ENCODE measurements at regions not wholly inside any gene's neighbourhood (a gene's known extent, or its start where the extent isn't known, plus 50 kb on each side); places are given as distances from the start of the nearest gene placed in this dataset.

DNA sequence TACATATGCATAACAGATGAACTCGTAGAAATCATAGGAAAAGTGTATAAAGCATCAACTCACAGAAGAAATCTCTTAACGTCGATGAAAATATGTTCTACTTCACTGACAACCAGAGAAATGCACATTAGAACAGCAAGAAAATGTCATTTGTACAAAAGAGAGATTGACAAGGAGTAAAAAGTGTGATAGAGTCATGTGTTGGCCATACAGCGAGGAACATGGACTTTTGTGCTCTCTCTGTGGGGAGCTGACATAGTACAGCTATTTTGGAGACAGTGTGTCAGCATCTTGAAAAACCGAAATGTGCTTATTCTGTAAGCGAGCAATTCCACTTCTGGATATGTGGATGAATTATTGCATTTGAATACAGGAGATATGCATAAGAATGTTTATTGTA is 477.9 kb downstream of the ICE1 start:
- intact Hi-C loops (cut with micrococcal nuclease) (no loop called here), dilution Hi-C loops (cut with MboI; ENCODE audit: extremely low pct_ligation_motif_present, low sequenced_read_pairs) (no loop called here)
- Histone ChIP-seq H3K27me3 (ENCODE audit: control insufficient read depth in 2 of 2, insufficient read depth in 2 of 2, low read length in 2 of 2) (no peaks in the 10 kb centered on the region), H3K9ac (replicated peaks; ENCODE audit: extremely low read depth, insufficient read depth, low read length) (no peak overlapping the region), H3K4me3 (replicated peaks in 1 of 3; ENCODE audit: insufficient read depth in 1 of 3, low read depth in 1 of 3, low read length in 3 of 3) (no peak overlapping the region), H3K4me2 (ENCODE audit: insufficient read depth, low read length) (no peak overlapping the region), H3K79me2 (ENCODE audit: control insufficient read depth, insufficient read depth, low read length) (no peaks in the 10 kb centered on the region), H3K4me1 (ENCODE audit: control insufficient read depth, extremely low read depth, insufficient read depth, low read length) (no peaks in the 10 kb centered on the region), H3K27ac (ENCODE audit: insufficient read depth, low read depth, low read length) (no peak overlapping the region), H3K9me3 (replicated peaks; ENCODE audit: control insufficient read depth, insufficient read depth, low read length) (peaks cover 6% of the 10 kb centered on the region), H3K36me3 (ENCODE audit: control insufficient read depth in 2 of 2, extremely low read depth in 1 of 2, insufficient read depth in 2 of 2, low read length in 2 of 2) (no peaks in the 10 kb centered on the region), H4K20me1 (replicated peaks; ENCODE audit: control insufficient read depth, extremely low read depth, insufficient read depth, low read length) (no peaks in the 10 kb centered on the region), H2AFZ (ENCODE audit: low read depth, low read length) (no peak overlapping the region), H3K9me1 (replicated peaks; ENCODE audit: control insufficient read depth, extremely low read depth, insufficient read depth, low read length) (no peaks in the 10 kb centered on the region)
- no peak for TF ChIP-seq MAX (IDR thresholded peaks at IDR 0.05; ENCODE audit: insufficient read depth, insufficient read length)
- TF ChIP-seq, protein P1, sequence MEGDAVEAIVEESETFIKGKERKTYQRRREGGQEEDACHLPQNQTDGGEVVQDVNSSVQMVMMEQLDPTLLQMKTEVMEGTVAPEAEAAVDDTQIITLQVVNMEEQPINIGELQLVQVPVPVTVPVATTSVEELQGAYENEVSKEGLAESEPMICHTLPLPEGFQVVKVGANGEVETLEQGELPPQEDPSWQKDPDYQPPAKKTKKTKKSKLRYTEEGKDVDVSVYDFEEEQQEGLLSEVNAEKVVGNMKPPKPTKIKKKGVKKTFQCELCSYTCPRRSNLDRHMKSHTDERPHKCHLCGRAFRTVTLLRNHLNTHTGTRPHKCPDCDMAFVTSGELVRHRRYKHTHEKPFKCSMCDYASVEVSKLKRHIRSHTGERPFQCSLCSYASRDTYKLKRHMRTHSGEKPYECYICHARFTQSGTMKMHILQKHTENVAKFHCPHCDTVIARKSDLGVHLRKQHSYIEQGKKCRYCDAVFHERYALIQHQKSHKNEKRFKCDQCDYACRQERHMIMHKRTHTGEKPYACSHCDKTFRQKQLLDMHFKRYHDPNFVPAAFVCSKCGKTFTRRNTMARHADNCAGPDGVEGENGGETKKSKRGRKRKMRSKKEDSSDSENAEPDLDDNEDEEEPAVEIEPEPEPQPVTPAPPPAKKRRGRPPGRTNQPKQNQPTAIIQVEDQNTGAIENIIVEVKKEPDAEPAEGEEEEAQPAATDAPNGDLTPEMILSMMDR (IDR thresholded peaks at IDR 0.05; ENCODE audit: extremely low read depth in 1 of 2, insufficient read depth in 1 of 2, low read depth in 1 of 2, low read length in 2 of 2): no peak
- TF ChIP-seq EZH2 (IDR thresholded peaks at IDR 0.05; ENCODE audit: borderline replicate concordance, low read depth, low read length, severe bottlenecking): no peak
- TF ChIP-seq POLR2AphosphoS5 (IDR thresholded peaks at IDR 0.05; ENCODE audit: insufficient read depth, low read depth, low read length): no peak
- TF ChIP-seq JUN (IDR thresholded peaks at IDR 0.05; ENCODE audit: borderline replicate concordance, insufficient read depth, insufficient read length, low read depth): no peak
- no peak for TF ChIP-seq GATA2 (IDR thresholded peaks at IDR 0.05; ENCODE audit: insufficient read depth, insufficient read length, low read depth, low read length)
- TF ChIP-seq FOS (IDR thresholded peaks at IDR 0.05; ENCODE audit: borderline replicate concordance, insufficient read depth, low read length): no peak
- no peak for TF ChIP-seq POLR2A (IDR thresholded peaks at IDR 0.05; ENCODE audit: low read depth, low read length)
- TF ChIP-seq MYC (IDR thresholded peaks at IDR 0.05; ENCODE audit: low read depth, low read length): no peak
- POLR2A ChIA-PET: no interaction called here
- no peak for DNase-seq (ENCODE audit: low read depth, low spot score)
- FAIRE-seq: no peak
- CTCF ChIA-PET: no interaction called here
- BruUV-seq (replicated peaks): no TSS peak
